Prostate gland (tissue), 2 donors: ENCODE measurements at regions not wholly inside any gene's neighbourhood (a gene's known extent, or its start where the extent isn't known, plus 50 kb on each side); places are given as distances from the start of the nearest gene placed in this dataset.

Experiments
- DNase-seq: peaks from one replicate; pipeline ENCODE4 v3.0.0-alpha.2; 2019; ENCODE audit warnings: low spot score
- H3K27ac ChIP-seq, 2 donors: fragments of 200-600 bp; sonication (generic); 2 replicates each; pipeline ENCODE4 v1.5.1; 2017 to 2019
- H3K27me3 ChIP-seq: fragments of 200-600 bp; sonication (generic); replicated peaks from 2 replicates; pipeline ENCODE4 v1.5.1; 2019; ENCODE audit not compliant: insufficient read depth
- H3K36me3 ChIP-seq, 2 donors: fragments of 200-600 bp; sonication (generic); 1 replicate in 1 of 2; 2 replicates in 1 of 2; pipeline versions ENCODE4 v1.5.1 to v1.8.1; 2017 to 2019
- H3K4me1 ChIP-seq: fragments of 200-600 bp; sonication (generic); replicated peaks from 2 replicates; pipeline ENCODE4 v1.5.1; 2019
- H3K4me3 ChIP-seq, 2 donors: fragments of 200-600 bp; sonication (generic); 2 replicates each; pipeline ENCODE4 v1.5.1; 2017 to 2019
- H3K9me3 ChIP-seq: fragments of 200-600 bp; sonication (generic); 2 replicates; pipeline ENCODE4 v1.5.1; 2017
- CTCF ChIP-seq, 4 experiments: fragments of 200-600 bp in 2 of 4; fragments of 450-650 bp in 2 of 4; sonication (generic) in 2 of 4; IDR thresholded peaks; 1 replicate in 3 of 4; 2 replicates in 1 of 4; pipeline ENCODE4 v1.5.1; 2016 to 2019; ENCODE audit warnings: antibody characterized with exemption in 4 of 4, mild to moderate bottlenecking in 2 of 4, moderate library complexity in 2 of 4
- POLR2A ChIP-seq: fragments of 450-650 bp; IDR thresholded peaks from one replicate; pipeline ENCODE4 v1.6.1; 2016; ENCODE audit warnings: antibody characterized with exemption, mild to moderate bottlenecking
- POLR2AphosphoS5 ChIP-seq: sonication (generic); formaldehyde crosslinking; IDR thresholded peaks from one replicate; pipeline ENCODE4 v1.6.1; 2017; ENCODE audit warnings: antibody characterized with exemption
- WGBS: methylation state at CpG from one replicate; pipeline ENCODE4 v1.1.5; 2018; 5-methylcytosine and 5-hydroxymethylcytosine counted together
- intact Hi-C: fragments of 100-400 bp; cut with DNase I; formaldehyde crosslinking; loops from one replicate; pipeline ENCODE4 v1.14.2; 2022

DNA sequence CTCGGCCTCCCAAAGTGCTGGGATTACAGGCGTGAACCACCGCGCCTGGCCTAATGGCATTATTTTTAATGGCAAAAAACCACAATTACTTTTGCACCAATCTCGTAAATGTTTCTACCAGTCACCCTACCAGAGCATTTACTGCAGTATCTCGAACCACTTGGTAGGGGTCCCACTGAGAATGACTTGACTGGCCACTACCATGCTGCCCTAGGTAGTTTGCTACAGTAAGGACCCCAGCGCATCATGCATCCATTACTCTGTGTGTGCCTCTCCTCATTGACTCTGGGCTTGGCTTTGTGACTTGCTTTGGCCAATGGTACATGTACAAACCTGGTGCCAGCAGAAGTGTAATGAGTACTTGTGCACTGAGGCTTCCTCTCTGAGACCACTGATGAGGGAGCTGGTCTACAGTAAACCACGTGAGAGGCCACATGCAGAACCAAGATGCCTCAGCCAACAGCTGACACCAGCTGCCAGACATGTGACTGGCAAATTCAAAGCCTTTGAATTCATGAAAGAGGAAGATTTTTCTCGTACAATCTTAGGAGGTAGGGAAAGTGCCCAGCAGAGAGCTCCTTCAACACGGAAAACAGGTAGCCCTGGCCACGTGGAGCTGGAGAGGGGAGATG lies 421.7 kb upstream of the C16orf82 start:
- Histone ChIP-seq H3K4me3 (no peak overlapping the region), H3K4me1 (no peaks in the 10 kb centered on the region), H3K27ac (no peak overlapping the region), H3K36me3 (no peaks in the 10 kb centered on the region), H3K27me3 (no peaks in the 10 kb centered on the region), H3K9me3 (no peaks in the 10 kb centered on the region)
- no peak for DNase-seq
- 79% methylated on average over 11 of the region's 11 CpGs for WGBS
- no peak for TF ChIP-seq POLR2AphosphoS5
- TF ChIP-seq POLR2A = no peak
- no peak for TF ChIP-seq CTCF (IDR thresholded peaks at IDR 0.05)
- intact Hi-C loops = no loop called here

DNA sequence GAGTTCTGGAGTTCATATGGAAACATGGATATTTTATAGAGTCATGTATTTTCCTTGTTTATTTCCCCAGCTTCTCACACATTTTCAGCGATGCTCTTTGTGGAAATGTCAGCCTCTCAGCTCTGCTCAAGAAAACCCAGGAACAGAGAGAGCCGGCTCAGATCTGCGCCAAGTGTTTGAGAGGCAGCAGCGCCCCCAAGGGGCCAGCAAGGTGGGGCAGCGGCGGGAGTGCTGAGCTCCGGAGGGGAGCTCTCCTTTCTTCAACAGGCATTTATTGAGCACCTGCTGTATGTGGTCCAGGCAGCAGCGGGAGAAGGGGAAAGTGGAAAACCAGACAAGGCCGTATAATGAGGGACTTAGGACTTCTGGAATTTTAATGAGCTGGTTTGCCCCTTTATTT lies 421.1 kb upstream of the C16orf82 start:
- intact Hi-C loops = no loop called here

GRCh38 chr16:26647870-26648269 lies 418.9 kb upstream of the C16orf82 start:
- 67% methylated on average over 4 of the region's 4 CpGs for WGBS
- no peak for DNase-seq

More for the DNA sequence above, 421.1 kb upstream of the C16orf82 start:
- no peak overlapping the region for H3K27ac ChIP-seq
- H3K36me3 ChIP-seq = no peaks in the 10 kb centered on the region
- no peaks in the 10 kb centered on the region for H3K27me3 ChIP-seq
- no peaks in the 10 kb centered on the region for H3K4me1 ChIP-seq
- no peaks in the 10 kb centered on the region for H3K9me3 ChIP-seq
- no peak overlapping the region for H3K4me3 ChIP-seq
- TF ChIP-seq POLR2A (no peak), POLR2AphosphoS5 (no peak), CTCF (IDR thresholded peaks at IDR 0.05) (no peak)
- 15% methylated on average over 9 of the region's 9 CpGs for WGBS
- DNase-seq = no peak

DNA sequence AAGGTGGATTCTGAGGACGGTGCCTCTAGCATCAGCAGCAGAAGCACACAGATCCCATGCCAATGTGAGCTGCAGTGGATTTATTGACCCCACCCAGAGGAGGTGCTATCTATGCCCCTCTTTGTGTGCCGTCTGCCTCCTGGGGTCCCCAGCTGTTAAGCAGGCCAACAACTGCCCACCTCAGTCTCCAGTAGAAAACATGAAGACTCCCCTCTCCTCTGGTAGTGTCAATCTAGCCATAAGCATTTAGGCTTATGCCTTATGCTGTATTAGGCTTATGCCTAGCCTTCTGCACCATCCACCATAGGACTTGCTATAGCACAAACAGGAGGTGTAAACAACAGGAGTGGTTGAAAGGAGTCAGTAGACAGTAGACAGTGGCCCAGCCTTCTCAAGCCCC lies 417.9 kb upstream of the C16orf82 start:
- H3K27ac ChIP-seq = no peak overlapping the region
- H3K27me3 ChIP-seq = no peaks in the 10 kb centered on the region
- H3K4me1 ChIP-seq = no peaks in the 10 kb centered on the region
- intact Hi-C loops = no loop called here
- 61% methylated on average over 2 of the region's 2 CpGs for WGBS
- DNase-seq = no peak
- no peak overlapping the region for H3K4me3 ChIP-seq
- no peaks in the 10 kb centered on the region for H3K9me3 ChIP-seq
- H3K36me3 ChIP-seq = no peaks in the 10 kb centered on the region
- TF ChIP-seq CTCF (IDR thresholded peaks at IDR 0.05) = no peak
- no peak for TF ChIP-seq POLR2AphosphoS5
- TF ChIP-seq POLR2A = no peak

More at GRCh38 chr16:26647870-26648269, 418.9 kb upstream of the C16orf82 start:
- H3K9me3 ChIP-seq = no peaks in the 10 kb centered on the region
- intact Hi-C loops = no loop called here
- H3K4me1 ChIP-seq = no peaks in the 10 kb centered on the region
- no peaks in the 10 kb centered on the region for H3K27me3 ChIP-seq
- no peak overlapping the region for H3K4me3 ChIP-seq
- no peak for TF ChIP-seq POLR2A
- TF ChIP-seq POLR2AphosphoS5 = no peak
- TF ChIP-seq CTCF (IDR thresholded peaks at IDR 0.05) = no peak
- H3K27ac ChIP-seq = no peak overlapping the region
- no peaks in the 10 kb centered on the region for H3K36me3 ChIP-seq

GRCh38 chr16:26649381-26650045 lies 417.2 kb upstream of the C16orf82 start:
- no peaks in the 10 kb centered on the region for H3K27me3 ChIP-seq
- intact Hi-C loops = no loop called here
- H3K4me1 ChIP-seq = no peaks in the 10 kb centered on the region
- H3K9me3 ChIP-seq = no peaks in the 10 kb centered on the region
- no peaks in the 10 kb centered on the region for H3K36me3 ChIP-seq
- no peak for DNase-seq
- no peak overlapping the region for H3K27ac ChIP-seq
- 83% methylated on average over 5 of the region's 5 CpGs for WGBS
- H3K4me3 ChIP-seq = no peak overlapping the region
- TF ChIP-seq POLR2AphosphoS5 (no peak), CTCF (IDR thresholded peaks at IDR 0.05) (no peak), POLR2A (no peak)
